Testis (tissue), 2 donors: ENCODE measurements at regions not wholly inside any gene's neighbourhood (a gene's known extent, or its start where the extent isn't known, plus 50 kb on each side); places are given as distances from the start of the nearest gene placed in this dataset.
"Not testable (repeated sequence)": the region's sequence is repeated elsewhere in the genome, so short reads cannot be mapped to it uniquely, and the experiment has no call there.

Experiments
- DNase-seq: peaks from one replicate; pipeline ENCODE4 v3.0.0-alpha.2; 2019
- H3K27ac ChIP-seq, 2 donors: fragments of 200-600 bp; sonication (generic); one replicate each; pipeline ENCODE4 v1.5.1; 2019
- H3K27me3 ChIP-seq: fragments of 200-600 bp; sonication (generic); one replicate; pipeline ENCODE4 v1.5.1; 2019
- H3K36me3 ChIP-seq: fragments of 200-600 bp; sonication (generic); one replicate; pipeline ENCODE4 v1.5.1; 2017; ENCODE audit warnings: low read depth; ENCODE audit errors: missing control alignments
- H3K4me1 ChIP-seq: fragments of 200-600 bp; sonication (generic); one replicate; pipeline ENCODE4 v1.5.1; 2019
- H3K4me3 ChIP-seq, 2 donors: fragments of 200-600 bp; sonication (generic); one replicate each; pipeline ENCODE4 v1.5.1; 2017 to 2019
- H3K9me3 ChIP-seq: fragments of 200-600 bp; sonication (generic); one replicate; pipeline ENCODE4 v1.5.1; 2017
- POLR2A ChIP-seq: fragments of 450-650 bp; IDR thresholded peaks from one replicate; pipeline ENCODE4 v1.6.1; 2017; ENCODE audit warnings: antibody characterized with exemption, mild to moderate bottlenecking, moderate library complexity
- WGBS, 2 donors: methylation state at CpG; one replicate each; pipeline ENCODE4 v1.1.5; 2018; 5-methylcytosine and 5-hydroxymethylcytosine counted together
- intact Hi-C: fragments of 100-400 bp; cut with DNase I; formaldehyde crosslinking; loops from one replicate; pipeline ENCODE4 v1.15.1; 2023; ENCODE audit warnings: low total_unique reads
- TF ChIP-seq, protein P1 (sequence below), 3 experiments: fragments of 450-650 bp in 2 of 3; fragments of 200-600 bp in 1 of 3; sonication (generic) in 1 of 3; IDR thresholded peaks; one replicate each; pipeline ENCODE4 v1.5.1; 2016 to 2019; ENCODE audit warnings: antibody characterized with exemption in 3 of 3, mild to moderate bottlenecking in 2 of 3, moderate library complexity in 1 of 3

DNA sequence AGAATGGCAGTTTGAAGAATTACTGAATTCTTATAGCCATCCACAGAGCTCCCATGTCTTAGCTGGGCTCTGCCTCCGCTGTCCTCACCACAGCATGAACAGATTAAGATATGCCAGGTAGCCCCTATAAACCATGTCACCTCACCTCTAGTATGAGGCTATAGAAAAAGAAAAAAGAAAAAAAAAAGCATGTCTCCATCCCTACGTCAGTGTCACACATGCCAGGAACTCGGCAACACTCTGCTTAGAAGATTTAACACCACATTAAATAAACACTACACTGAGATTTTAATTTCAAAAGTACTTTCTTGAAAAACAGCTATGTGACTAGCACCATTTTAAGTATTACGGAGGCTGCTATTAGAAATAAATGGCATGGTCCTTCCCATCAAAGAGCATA is 149.4 kb downstream of the CAPZA3 start:
- Histone ChIP-seq H3K4me3 (no peak overlapping the region), H3K27me3 (no peaks in the 10 kb centered on the region), H3K9me3 (no peaks in the 10 kb centered on the region), H3K27ac (no peak overlapping the region), H3K4me1 (no peaks in the 10 kb centered on the region), H3K36me3 (no peaks in the 10 kb centered on the region)
- TF ChIP-seq POLR2A = no peak
- TF ChIP-seq, protein P1, sequence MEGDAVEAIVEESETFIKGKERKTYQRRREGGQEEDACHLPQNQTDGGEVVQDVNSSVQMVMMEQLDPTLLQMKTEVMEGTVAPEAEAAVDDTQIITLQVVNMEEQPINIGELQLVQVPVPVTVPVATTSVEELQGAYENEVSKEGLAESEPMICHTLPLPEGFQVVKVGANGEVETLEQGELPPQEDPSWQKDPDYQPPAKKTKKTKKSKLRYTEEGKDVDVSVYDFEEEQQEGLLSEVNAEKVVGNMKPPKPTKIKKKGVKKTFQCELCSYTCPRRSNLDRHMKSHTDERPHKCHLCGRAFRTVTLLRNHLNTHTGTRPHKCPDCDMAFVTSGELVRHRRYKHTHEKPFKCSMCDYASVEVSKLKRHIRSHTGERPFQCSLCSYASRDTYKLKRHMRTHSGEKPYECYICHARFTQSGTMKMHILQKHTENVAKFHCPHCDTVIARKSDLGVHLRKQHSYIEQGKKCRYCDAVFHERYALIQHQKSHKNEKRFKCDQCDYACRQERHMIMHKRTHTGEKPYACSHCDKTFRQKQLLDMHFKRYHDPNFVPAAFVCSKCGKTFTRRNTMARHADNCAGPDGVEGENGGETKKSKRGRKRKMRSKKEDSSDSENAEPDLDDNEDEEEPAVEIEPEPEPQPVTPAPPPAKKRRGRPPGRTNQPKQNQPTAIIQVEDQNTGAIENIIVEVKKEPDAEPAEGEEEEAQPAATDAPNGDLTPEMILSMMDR (IDR thresholded peaks at IDR 0.05) = no peak
- no peak for DNase-seq
- intact Hi-C loops = no loop called here
- 86 to 90% methylated on average over 4 of the region's 4 CpGs for WGBS, 2 donors

DNA sequence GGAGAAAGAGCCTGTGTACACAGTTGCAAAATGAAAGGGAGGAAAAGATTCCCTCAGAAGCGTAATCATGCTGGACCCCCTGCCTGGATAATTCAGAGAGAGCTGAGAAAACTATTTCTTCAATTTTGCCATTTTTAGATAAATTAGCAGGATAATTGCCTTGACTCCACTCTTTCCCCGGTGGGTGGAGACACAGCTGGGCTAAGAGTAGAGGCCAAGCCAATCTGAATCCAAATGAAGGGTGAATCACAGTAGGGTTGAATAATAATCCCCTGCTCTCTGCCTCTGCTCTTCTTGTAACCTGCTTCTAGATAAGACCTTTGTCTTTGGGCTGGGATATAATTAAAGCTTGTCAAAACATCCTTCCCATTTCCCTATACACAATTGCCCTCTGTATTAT is 150.1 kb downstream of the CAPZA3 start:
- intact Hi-C loops = no loop called here
- Histone ChIP-seq H3K27me3 (no peaks in the 10 kb centered on the region), H3K36me3 (no peaks in the 10 kb centered on the region), H3K4me3 (no peak overlapping the region), H3K27ac (no peak overlapping the region), H3K4me1 (no peaks in the 10 kb centered on the region), H3K9me3 (no peaks in the 10 kb centered on the region)
- TF ChIP-seq, protein P1 (IDR thresholded peaks at IDR 0.05) = no peak
- TF ChIP-seq POLR2A = no peak
- WGBS, 2 donors = 58 to 68% methylated on average over 2 of the region's 2 CpGs
- no peak for DNase-seq

DNA sequence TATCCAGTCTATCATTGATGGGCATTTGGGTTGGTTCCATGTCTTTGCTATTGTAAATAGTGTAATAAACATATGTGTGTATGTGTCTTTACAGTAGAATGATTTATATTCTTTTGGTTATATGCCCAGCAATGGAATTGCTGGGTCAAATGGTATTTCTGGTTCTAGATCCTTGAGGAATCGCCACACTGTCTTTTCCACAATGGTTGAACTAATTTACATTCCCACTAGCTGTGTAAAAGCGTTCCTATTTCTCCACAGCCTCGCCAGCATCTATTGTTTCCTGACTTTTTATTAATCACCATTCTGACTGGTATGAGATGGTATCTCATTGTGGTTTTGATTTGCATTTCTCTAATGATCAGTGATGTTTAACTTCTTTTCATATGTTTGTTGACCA is 152.7 kb downstream of the CAPZA3 start:
- H3K9me3 ChIP-seq, intact Hi-C loops, H3K36me3 ChIP-seq, DNase-seq, H3K4me3 ChIP-seq, H3K27ac ChIP-seq, H3K4me1 ChIP-seq, H3K27me3 ChIP-seq: not testable (repeated sequence)
- WGBS, 2 donors = 87 to 95% methylated on average over 3 of the region's 3 CpGs

DNA sequence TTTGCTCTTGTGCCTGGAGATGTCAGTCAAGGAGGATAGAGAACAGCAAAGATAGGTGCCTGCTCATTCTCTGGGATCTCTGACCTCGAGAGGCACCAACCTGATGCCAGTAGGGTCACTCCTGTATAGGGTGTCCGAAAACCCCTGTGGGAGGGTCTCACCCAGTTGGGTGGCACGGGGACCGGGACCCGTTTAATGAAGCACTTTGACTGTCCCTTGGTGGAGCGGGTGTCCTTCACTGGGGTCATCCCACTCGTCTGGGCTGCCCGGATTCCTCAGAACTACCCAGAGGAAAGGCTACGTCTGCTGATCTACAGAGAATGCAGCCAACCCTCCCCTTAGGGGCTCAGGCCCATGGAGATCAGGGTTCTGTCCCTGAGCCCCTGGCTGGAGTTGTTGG is 157.6 kb downstream of the CAPZA3 start:
- TF ChIP-seq, protein P1 (IDR thresholded peaks at IDR 0.05) = no peak
- no peak for TF ChIP-seq POLR2A
- Histone ChIP-seq H3K36me3 (no peaks in the 10 kb centered on the region), H3K4me3 (no peak overlapping the region), H3K4me1 (no peaks in the 10 kb centered on the region), H3K27me3 (no peaks in the 10 kb centered on the region), H3K9me3 (no peaks in the 10 kb centered on the region), H3K27ac (no peak overlapping the region)
- no peak for DNase-seq
- 92 to 100% methylated on average over 3 to 9 of the region's 9 CpGs for WGBS, 2 donors
- intact Hi-C loops = no loop called here

DNA sequence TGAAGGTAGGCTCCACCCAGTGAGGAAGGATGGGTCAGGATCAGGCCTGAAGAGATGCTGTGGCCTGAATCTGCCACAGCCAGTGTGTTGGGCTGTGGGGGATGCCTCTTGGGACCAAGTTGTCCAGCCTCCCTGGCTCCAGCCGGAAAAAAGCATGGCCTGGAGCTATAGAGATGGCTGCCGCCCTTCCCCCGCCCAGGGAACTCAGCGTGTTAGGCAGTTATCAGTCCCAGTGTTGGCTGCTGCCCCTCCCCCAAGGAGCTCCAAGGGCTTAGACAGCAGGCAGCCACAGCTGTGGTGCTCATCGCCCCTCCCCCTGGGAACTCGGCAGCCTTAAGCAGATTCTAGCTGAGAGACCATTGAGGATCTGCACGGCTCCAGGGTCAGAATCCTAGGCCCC is 158.0 kb downstream of the CAPZA3 start:
- WGBS, 2 donors = 55% methylated on average over 6 of the region's 7 CpGs; no CpG with 5 or more reads in 1 of the 2 donors
- H3K36me3 ChIP-seq = no peaks in the 10 kb centered on the region
- no peaks in the 10 kb centered on the region for H3K4me1 ChIP-seq
- no peaks in the 10 kb centered on the region for H3K27me3 ChIP-seq
- no peak overlapping the region for H3K27ac ChIP-seq
- TF ChIP-seq, protein P1 (IDR thresholded peaks at IDR 0.05) = no peak
- TF ChIP-seq POLR2A = no peak
- intact Hi-C loops = no loop called here
- no peaks in the 10 kb centered on the region for H3K9me3 ChIP-seq
- H3K4me3 ChIP-seq = peak overlapping the region in 1 of 2 donors; percentile 13
- DNase-seq = peak; percentile 25
